Suprapubic skin (tissue), 4 donors: ENCODE measurements at regions not wholly inside any gene's neighbourhood (a gene's known extent, or its start where the extent isn't known, plus 50 kb on each side); places are given as distances from the start of the nearest gene placed in this dataset.
"Not testable (repeated sequence)": the region's sequence is repeated elsewhere in the genome, so short reads cannot be mapped to it uniquely, and the experiment has no call there.

Source experiments
- DNase-seq, 2 donors: peaks; one replicate each; pipeline ENCODE4 v3.0.0-alpha.2; 2019; ENCODE audit warnings: low spot score in 2 of 2
- H3K27ac ChIP-seq: fragments of 200-600 bp; sonication (generic); one replicate; pipeline ENCODE4 v1.5.1; 2019
- H3K27me3 ChIP-seq: fragments of 200-600 bp; sonication (generic); one replicate; pipeline ENCODE4 v1.5.1; 2019
- H3K36me3 ChIP-seq: fragments of 200-600 bp; sonication (generic); one replicate; pipeline ENCODE4 v1.5.1; 2019
- H3K4me1 ChIP-seq: fragments of 200-600 bp; sonication (generic); one replicate; pipeline ENCODE4 v1.5.1; 2019
- H3K4me3 ChIP-seq: fragments of 200-600 bp; sonication (generic); one replicate; pipeline ENCODE4 v1.5.1; 2019; ENCODE audit warnings: mild to moderate bottlenecking
- H3K9me3 ChIP-seq: fragments of 200-600 bp; sonication (generic); one replicate; pipeline ENCODE4 v1.5.1; 2019
- CTCF ChIP-seq, 2 donors: fragments of 200-600 bp in 1 of 2; fragments of 450-650 bp in 1 of 2; sonication (generic) in 1 of 2; IDR thresholded peaks; one replicate each; pipeline ENCODE4 v1.5.1; 2016 to 2019; ENCODE audit warnings: antibody characterized with exemption in 2 of 2, mild to moderate bottlenecking in 1 of 2, moderate library complexity in 1 of 2
- EP300 ChIP-seq: sonication (generic); formaldehyde crosslinking; IDR thresholded peaks from one replicate; pipeline ENCODE4 v1.6.1; 2017; ENCODE audit warnings: antibody characterized with exemption
- POLR2A ChIP-seq, 2 donors: fragments of 450-650 bp; IDR thresholded peaks; one replicate each; pipeline ENCODE4 v1.6.1; 2017; ENCODE audit warnings: antibody characterized with exemption in 2 of 2, mild to moderate bottlenecking in 2 of 2, moderate library complexity in 2 of 2
- POLR2AphosphoS5 ChIP-seq, 3 donors: sonication (generic); formaldehyde crosslinking; IDR thresholded peaks; one replicate each; pipeline ENCODE4 v1.6.1; 2017; ENCODE audit warnings: antibody characterized with exemption in 3 of 3
- WGBS: methylation state at CpG from one replicate; pipeline ENCODE4 v1.1.5; 2018; 5-methylcytosine and 5-hydroxymethylcytosine counted together

GRCh38 chr6:15887491-15888461 is 224.9 kb upstream of the DTNBP1 start:
- Histone ChIP-seq H3K27me3 (no peaks in the 10 kb centered on the region), H3K9me3 (no peaks in the 10 kb centered on the region), H3K27ac (peak overlapping the region; percentile 61), H3K36me3 (no peaks in the 10 kb centered on the region), H3K4me3 (no peak overlapping the region), H3K4me1 (peaks cover 29% of the 10 kb centered on the region)
- TF ChIP-seq POLR2A (IDR thresholded peaks at IDR 0.05) (no peak), POLR2AphosphoS5 (IDR thresholded peaks at IDR 0.05) (no peak), CTCF (IDR thresholded peaks at IDR 0.05) (no peak), EP300 (no peak)
- DNase-seq, result no peak
- WGBS, result 43% methylated on average over 10 of the region's 10 CpGs

- TF ChIP-seq CTCF (IDR thresholded peaks at IDR 0.05) (no peak), POLR2A (IDR thresholded peaks at IDR 0.05) (no peak), POLR2AphosphoS5 (IDR thresholded peaks at IDR 0.05) (no peak), EP300 (no peak)
- Histone ChIP-seq H3K27me3 (no peaks in the 10 kb centered on the region), H3K4me3 (no peak overlapping the region), H3K27ac (no peak overlapping the region), H3K4me1 (peaks cover 29% of the 10 kb centered on the region), H3K9me3 (no peaks in the 10 kb centered on the region), H3K36me3 (no peaks in the 10 kb centered on the region)
- WGBS, result 67% methylated on average over 5 of the region's 5 CpGs
- no peak for DNase-seq
Observed at GRCh38 chr6:15885624-15886023, 222.8 kb upstream of the DTNBP1 start.

GRCh38 chr6:15883593-15883992 is 220.8 kb upstream of the DTNBP1 start:
- not testable (repeated sequence) for H3K9me3 ChIP-seq, H3K36me3 ChIP-seq, H3K27ac ChIP-seq, H3K27me3 ChIP-seq, H3K4me3 ChIP-seq, DNase-seq
- peaks cover 28% of the 10 kb centered on the region for H3K4me1 ChIP-seq
- 97% methylated on average over 10 of the region's 10 CpGs for WGBS

GRCh38 chr6:15882915-15883314 is 220.1 kb upstream of the DTNBP1 start:
- H3K36me3 ChIP-seq, result no peaks in the 10 kb centered on the region
- no peak for TF ChIP-seq CTCF (IDR thresholded peaks at IDR 0.05)
- no peak for TF ChIP-seq POLR2A (IDR thresholded peaks at IDR 0.05)
- TF ChIP-seq POLR2AphosphoS5 (IDR thresholded peaks at IDR 0.05), result no peak
- no peak for TF ChIP-seq EP300
- WGBS, result 77% methylated on average over 4 of the region's 6 CpGs
- H3K4me1 ChIP-seq, result peaks cover 21% of the 10 kb centered on the region
- no peak overlapping the region for H3K27ac ChIP-seq
- no peak for DNase-seq
- H3K4me3 ChIP-seq, result no peak overlapping the region
- no peaks in the 10 kb centered on the region for H3K27me3 ChIP-seq
- H3K9me3 ChIP-seq, result no peaks in the 10 kb centered on the region

GRCh38 chr6:15882345-15882744 is 219.5 kb upstream of the DTNBP1 start:
- DNase-seq, result no peak
- Histone ChIP-seq H3K27me3 (no peaks in the 10 kb centered on the region), H3K9me3 (no peaks in the 10 kb centered on the region), H3K36me3 (no peaks in the 10 kb centered on the region), H3K27ac (no peak overlapping the region), H3K4me1 (peaks cover 17% of the 10 kb centered on the region), H3K4me3 (no peak overlapping the region)
- WGBS, result 70% methylated on average over 4 of the region's 4 CpGs
- TF ChIP-seq POLR2AphosphoS5 (IDR thresholded peaks at IDR 0.05) (no peak), POLR2A (IDR thresholded peaks at IDR 0.05) (no peak), CTCF (IDR thresholded peaks at IDR 0.05) (no peak), EP300 (no peak)
